ENCODE measurements at regions not wholly inside any gene's neighbourhood (a gene's known extent, or its start where the extent isn't known, plus 50 kb on each side); places are given as distances from the start of the nearest gene placed in this dataset.

- Mint-ChIP-seq H3K27me3 (ENCODE audit: low read depth in 3 of 3) (peaks cover 0 to 4% (median 0%) of the 10 kb centered on the region in 3 donors), H3K4me1 (no peaks in the 10 kb centered on the region), H3K4me3 (no peak overlapping the region), H3K36me3 (no peaks in the 10 kb centered on the region), H3K9me3 (peaks cover 0 to 18% (median 3%) of the 10 kb centered on the region in 7 donors), H3K27ac (no peak overlapping the region)
- Histone ChIP-seq H3K36me3 (replicated peaks in 1 of 2; ENCODE audit: control insufficient read depth in 1 of 2, insufficient read depth in 2 of 2, low read length in 2 of 2) (no peaks in the 10 kb centered on the region), H3K9ac (ENCODE audit: insufficient read depth, low read length, poor library complexity, severe bottlenecking) (no peak overlapping the region), H3K4me2 (replicated peaks; ENCODE audit: extremely low read depth, low read length, poor library complexity, severe bottlenecking) (no peak overlapping the region), H3K27me3 (ENCODE audit: control insufficient read depth in 2 of 2, insufficient read depth in 2 of 2, low read length in 2 of 2) (no peaks in the 10 kb centered on the region), H3K4me1 (ENCODE audit: control insufficient read depth in 1 of 2, insufficient read depth in 2 of 2, low read length in 2 of 2) (no peaks in the 10 kb centered on the region), H3K27ac (ENCODE audit: low read depth in 1 of 2, low read length in 2 of 2) (no peak overlapping the region), H3K4me3 (replicated peaks in 1 of 3; ENCODE audit: low read depth in 2 of 3, low read length in 3 of 3) (no peak overlapping the region), H4K20me1 (ENCODE audit: insufficient read depth, low read length) (no peaks in the 10 kb centered on the region), H2AFZ (ENCODE audit: insufficient read depth, low read depth, low read length, poor library complexity, severe bottlenecking) (no peak overlapping the region), H3K9me3 (replicated peaks in 1 of 2; ENCODE audit: control insufficient read depth in 1 of 2, insufficient read depth in 1 of 2, low read length in 2 of 2) (peaks cover 0 to 4% of the 10 kb centered on the region in 2 donors), H3K79me2 (ENCODE audit: insufficient read depth, low read length) (no peaks in the 10 kb centered on the region)
- intact Hi-C loops (cut with micrococcal nuclease): no loop called here
- no peak for DNase-seq
- WGBS (ENCODE audit: insufficient coverage): no CpG with 5 or more reads among the region's 3 CpGs
- TF ChIP-seq CTCF (IDR thresholded peaks at IDR 0.05): no peak
These were observed 412.4 kb downstream of the NTRK2 start for GRCh38 chr9:85081963-85082362.

- H3K9me3 ChIP-seq (replicated peaks in 1 of 2; ENCODE audit: control insufficient read depth in 1 of 2, insufficient read depth in 1 of 2, low read length in 2 of 2): peaks cover 0 to 4% of the 10 kb centered on the region in 2 donors
- no peak for DNase-seq
- Mint-ChIP-seq H3K9me3 (peaks cover 0 to 19% (median 4%) of the 10 kb centered on the region in 7 donors), H3K4me3 (no peak overlapping the region), H3K27ac (no peak overlapping the region), H3K36me3 (no peaks in the 10 kb centered on the region), H3K4me1 (no peaks in the 10 kb centered on the region), H3K27me3 (ENCODE audit: low read depth in 3 of 3) (peaks cover 0 to 4% (median 0%) of the 10 kb centered on the region in 3 donors)
- H3K27me3 ChIP-seq (ENCODE audit: control insufficient read depth in 2 of 2, insufficient read depth in 2 of 2, low read length in 2 of 2): no peaks in the 10 kb centered on the region
- TF ChIP-seq CTCF (IDR thresholded peaks at IDR 0.05): no peak
- H3K4me2 ChIP-seq (replicated peaks; ENCODE audit: extremely low read depth, low read length, poor library complexity, severe bottlenecking): no peak overlapping the region
- intact Hi-C loops (cut with micrococcal nuclease): no loop called here
- H3K36me3 ChIP-seq (replicated peaks in 1 of 2; ENCODE audit: control insufficient read depth in 1 of 2, insufficient read depth in 2 of 2, low read length in 2 of 2): no peaks in the 10 kb centered on the region
- no peak overlapping the region for H2AFZ ChIP-seq (ENCODE audit: insufficient read depth, low read depth, low read length, poor library complexity, severe bottlenecking)
- H4K20me1 ChIP-seq (ENCODE audit: insufficient read depth, low read length): no peaks in the 10 kb centered on the region
- no peaks in the 10 kb centered on the region for H3K79me2 ChIP-seq (ENCODE audit: insufficient read depth, low read length)
- H3K4me3 ChIP-seq (replicated peaks in 1 of 3; ENCODE audit: low read depth in 2 of 3, low read length in 3 of 3): no peak overlapping the region
- no peaks in the 10 kb centered on the region for H3K4me1 ChIP-seq (ENCODE audit: control insufficient read depth in 1 of 2, insufficient read depth in 2 of 2, low read length in 2 of 2)
- no peak overlapping the region for H3K9ac ChIP-seq (ENCODE audit: insufficient read depth, low read length, poor library complexity, severe bottlenecking)
- 70% methylated on average over 1 of the region's 1 CpG for WGBS (ENCODE audit: insufficient coverage)
- H3K27ac ChIP-seq (ENCODE audit: low read depth in 1 of 2, low read length in 2 of 2): no peak overlapping the region
These were observed 409.8 kb downstream of the NTRK2 start for GRCh38 chr9:85079349-85079748.

Measured in CD14-positive monocyte (primary cell).